ENCODE measurements at regions not wholly inside any gene's neighbourhood (a gene's known extent, or its start where the extent isn't known, plus 50 kb on each side); places are given as distances from the start of the nearest gene placed in this dataset.

DNA sequence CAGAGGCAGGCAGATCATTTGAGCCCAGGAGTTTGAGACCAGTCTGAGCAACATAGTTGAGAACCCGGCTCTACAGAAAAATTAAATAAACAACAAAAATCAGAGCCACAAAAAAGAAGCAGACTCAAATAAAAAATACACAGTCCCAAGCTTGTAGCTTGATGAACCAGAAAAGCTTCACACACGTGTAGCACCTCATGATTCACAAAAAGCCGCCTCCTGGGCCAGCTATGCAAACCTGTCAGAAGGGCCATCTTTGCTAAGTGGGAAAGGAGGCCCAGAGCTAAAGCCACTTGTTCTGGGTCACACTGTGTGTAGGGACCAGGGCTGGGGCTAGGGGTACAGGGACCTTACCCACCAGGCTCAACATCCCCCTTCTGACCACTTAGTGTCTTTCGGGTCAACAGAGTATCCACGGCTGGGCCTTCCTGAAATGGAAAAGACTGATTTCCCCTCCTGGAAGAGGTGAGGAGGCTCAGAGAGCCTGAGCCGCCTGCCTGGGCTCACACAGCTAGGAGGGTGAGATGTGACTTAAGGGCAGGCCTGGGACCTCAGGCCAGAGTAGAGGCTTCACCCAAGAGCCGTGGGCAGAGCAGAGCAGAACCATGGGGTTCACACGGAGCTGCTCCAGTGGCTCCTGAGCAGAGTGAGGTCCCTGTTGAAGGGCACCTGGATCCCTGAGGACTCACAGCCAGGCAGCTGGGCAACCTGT lies 269.6 kb downstream of the PARN start:
- Histone ChIP-seq H3K4me1 (peaks cover 0 to 4% (median 0%) of the 10 kb centered on the region in 4 donors), H3K9me3 (no peaks in the 10 kb centered on the region), H3K27me3 (peaks cover 0 to 5% of the 10 kb centered on the region in 2 donors), H3K4me3 (no peak overlapping the region), H3K27ac (no peak overlapping the region), H3K36me3 (no peaks in the 10 kb centered on the region)
- TF ChIP-seq POLR2A (IDR thresholded peaks at IDR 0.05) (no peak), EP300 (IDR thresholded peaks at IDR 0.05) (no peak)
- TF ChIP-seq, protein P1, sequence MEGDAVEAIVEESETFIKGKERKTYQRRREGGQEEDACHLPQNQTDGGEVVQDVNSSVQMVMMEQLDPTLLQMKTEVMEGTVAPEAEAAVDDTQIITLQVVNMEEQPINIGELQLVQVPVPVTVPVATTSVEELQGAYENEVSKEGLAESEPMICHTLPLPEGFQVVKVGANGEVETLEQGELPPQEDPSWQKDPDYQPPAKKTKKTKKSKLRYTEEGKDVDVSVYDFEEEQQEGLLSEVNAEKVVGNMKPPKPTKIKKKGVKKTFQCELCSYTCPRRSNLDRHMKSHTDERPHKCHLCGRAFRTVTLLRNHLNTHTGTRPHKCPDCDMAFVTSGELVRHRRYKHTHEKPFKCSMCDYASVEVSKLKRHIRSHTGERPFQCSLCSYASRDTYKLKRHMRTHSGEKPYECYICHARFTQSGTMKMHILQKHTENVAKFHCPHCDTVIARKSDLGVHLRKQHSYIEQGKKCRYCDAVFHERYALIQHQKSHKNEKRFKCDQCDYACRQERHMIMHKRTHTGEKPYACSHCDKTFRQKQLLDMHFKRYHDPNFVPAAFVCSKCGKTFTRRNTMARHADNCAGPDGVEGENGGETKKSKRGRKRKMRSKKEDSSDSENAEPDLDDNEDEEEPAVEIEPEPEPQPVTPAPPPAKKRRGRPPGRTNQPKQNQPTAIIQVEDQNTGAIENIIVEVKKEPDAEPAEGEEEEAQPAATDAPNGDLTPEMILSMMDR (IDR thresholded peaks at IDR 0.05), result no peak
- WGBS, 2 donors, result 91 to 92% methylated on average over 8 of the region's 8 CpGs
- no peak for DNase-seq (ENCODE audit: low spot score in 2 of 2)

DNA sequence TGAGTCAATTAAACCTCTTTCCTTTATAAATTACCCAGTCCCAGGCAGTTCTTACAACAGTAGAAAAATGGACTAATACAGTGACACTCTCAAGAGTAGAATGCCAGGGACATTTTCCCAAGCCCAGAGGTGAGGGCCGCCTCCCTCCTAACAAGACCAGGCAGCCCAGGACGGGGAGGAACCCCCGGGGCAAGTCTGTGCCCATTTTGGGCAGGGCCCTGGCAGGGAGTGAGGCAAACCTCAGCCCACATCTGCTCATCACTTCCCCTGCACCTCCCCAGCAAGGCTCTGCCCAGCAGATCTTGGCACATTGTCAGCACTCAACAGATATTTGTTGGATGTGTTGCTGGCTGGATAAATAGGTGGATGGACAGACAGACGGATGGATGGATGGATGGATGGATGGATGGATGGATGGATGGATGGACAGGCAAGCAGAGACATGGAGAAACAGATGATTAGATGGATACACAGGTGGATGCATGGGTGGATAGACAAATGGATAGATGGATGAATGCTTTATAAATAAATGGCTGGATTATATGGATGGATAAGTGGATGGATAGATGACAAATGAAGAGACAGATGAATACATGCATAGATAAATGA lies 271.3 kb downstream of the PARN start:
- Histone ChIP-seq H3K27me3 (peaks cover 0 to 5% of the 10 kb centered on the region in 2 donors), H3K4me1 (peaks cover 0 to 11% (median 0%) of the 10 kb centered on the region in 4 donors), H3K9me3 (no peaks in the 10 kb centered on the region), H3K36me3 (no peaks in the 10 kb centered on the region), H3K27ac (no peak overlapping the region), H3K4me3 (no peak overlapping the region)
- 75 to 77% methylated on average over 4 of the region's 4 CpGs for WGBS, 2 donors
- TF ChIP-seq EP300 (IDR thresholded peaks at IDR 0.05) (no peak), POLR2A (IDR thresholded peaks at IDR 0.05) (no peak)
- TF ChIP-seq, protein P1 (IDR thresholded peaks at IDR 0.05), result no peak
- DNase-seq (ENCODE audit: low spot score in 2 of 2), result no peak

- no peak overlapping the region for H3K27ac ChIP-seq
- no peak for DNase-seq (ENCODE audit: low spot score in 2 of 2)
- WGBS, 2 donors, result 74 to 77% methylated on average over 5 to 6 of the region's 6 CpGs
- H3K4me3 ChIP-seq, result no peak overlapping the region
- TF ChIP-seq, protein P1 (IDR thresholded peaks at IDR 0.05), result no peak
- no peak for TF ChIP-seq POLR2A (IDR thresholded peaks at IDR 0.05)
- TF ChIP-seq EP300 (IDR thresholded peaks at IDR 0.05), result no peak
- H3K4me1 ChIP-seq, result peaks cover 0 to 8% (median 0%) of the 10 kb centered on the region in 4 donors
- no peaks in the 10 kb centered on the region for H3K36me3 ChIP-seq
- H3K9me3 ChIP-seq, result no peaks in the 10 kb centered on the region
- peaks cover 0 to 5% of the 10 kb centered on the region in 2 donors for H3K27me3 ChIP-seq
Measured at GRCh38 chr16:14357328-14357727, 272.7 kb downstream of the PARN start.

GRCh38 chr16:14356064-14356463 lies 274.0 kb downstream of the PARN start:
- H3K27me3 ChIP-seq, result peaks cover 0 to 5% of the 10 kb centered on the region in 2 donors
- H3K9me3 ChIP-seq, result no peaks in the 10 kb centered on the region
- H3K4me3 ChIP-seq, result no peak overlapping the region
- TF ChIP-seq, protein P1 (IDR thresholded peaks at IDR 0.05), result no peak
- TF ChIP-seq EP300 (IDR thresholded peaks at IDR 0.05) (no peak), POLR2A (IDR thresholded peaks at IDR 0.05) (no peak)
- 65 to 70% methylated on average over 11 of the region's 11 CpGs for WGBS, 2 donors
- DNase-seq (ENCODE audit: low spot score in 2 of 2), result no peak
- H3K27ac ChIP-seq, result no peak overlapping the region
- peaks cover 0 to 8% (median 0%) of the 10 kb centered on the region in 4 donors for H3K4me1 ChIP-seq
- no peaks in the 10 kb centered on the region for H3K36me3 ChIP-seq

Data from tibial nerve (tissue), 4 donors.